HG02642 (cell line): ENCODE measurements at regions not wholly inside any gene's neighbourhood (a gene's known extent, or its start where the extent isn't known, plus 50 kb on each side); places are given as distances from the start of the nearest gene placed in this dataset.

Experiments used
- ATAC-seq: cut with Tn5 transposase; IDR thresholded peaks from one replicate; pipeline ENCODE4 v1.9.1; 2021; ENCODE audit warnings: mild to moderate bottlenecking; ENCODE audit not compliant: unreplicated experiment, poor library complexity

DNA sequence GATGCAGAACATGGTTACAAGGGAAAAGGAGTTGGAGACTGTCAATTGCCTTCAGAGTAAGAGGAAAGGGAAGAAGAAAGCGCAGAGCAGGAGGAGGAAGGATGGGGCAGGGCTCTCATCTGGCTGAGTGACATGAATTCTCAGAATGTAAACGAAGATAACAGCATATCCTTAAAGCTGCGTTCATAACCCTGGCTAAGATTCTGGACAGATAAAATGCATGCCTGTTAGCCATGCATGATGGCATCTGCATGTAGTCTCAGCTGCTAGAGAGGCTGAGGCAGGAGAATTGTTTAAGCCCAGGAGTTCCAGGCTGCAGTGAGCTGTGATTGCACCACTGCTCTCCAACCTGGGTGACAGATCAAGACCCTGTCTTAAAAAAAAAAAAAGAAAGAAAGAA is 493.5 kb upstream of the PRKX start:
- no peak for ATAC-seq

DNA sequence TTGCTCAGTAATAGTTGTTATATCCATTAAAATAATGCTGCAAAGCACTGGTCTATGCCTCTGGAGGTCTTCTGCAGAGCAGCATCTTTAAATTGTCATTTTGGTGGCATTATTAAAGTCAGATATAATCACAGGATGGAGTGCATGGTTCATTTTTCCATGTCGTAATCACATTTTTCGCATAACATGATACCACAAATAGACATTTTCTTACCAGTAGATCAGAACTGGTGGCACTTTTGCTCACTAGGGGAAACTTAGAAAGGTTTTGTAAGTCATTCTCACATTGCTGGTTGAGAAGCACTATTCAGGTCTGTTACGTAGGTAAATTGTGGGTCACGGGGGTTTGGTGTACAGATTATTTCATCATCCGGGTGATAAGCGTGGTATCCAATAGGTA is 484.5 kb upstream of the PRKX start:
- ATAC-seq, result no peak

DNA sequence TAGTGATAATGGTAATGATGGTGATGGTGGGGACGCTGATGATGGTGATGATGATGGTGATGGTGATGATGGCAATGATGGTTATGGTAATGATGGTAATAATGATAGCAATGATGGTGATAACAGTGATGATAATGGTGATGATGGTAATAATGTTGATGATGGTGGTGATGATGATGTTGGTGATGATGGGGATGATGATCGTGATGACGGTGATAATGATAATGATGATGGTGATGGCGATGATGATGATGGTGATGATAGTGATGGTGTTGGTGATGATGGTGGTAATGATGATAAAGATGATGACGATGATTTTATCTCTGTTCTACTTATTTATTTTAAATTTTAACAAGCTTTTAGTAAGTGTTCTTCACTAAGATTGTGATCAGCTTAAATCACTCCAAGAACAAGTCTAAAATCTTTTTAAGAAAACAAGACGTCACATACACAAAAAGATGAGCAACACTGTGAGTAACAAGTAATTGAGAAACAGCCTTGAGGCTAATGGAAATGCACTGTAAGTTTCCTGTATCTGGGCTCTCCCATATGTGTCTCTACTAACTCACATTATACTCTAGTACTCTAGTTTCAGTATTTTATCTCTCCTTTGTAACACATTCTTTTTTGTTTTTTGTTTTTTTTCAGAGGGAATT is 480.2 kb upstream of the PRKX start:
- ATAC-seq, result no peak

- no peak for ATAC-seq
Observed at GRCh38 chrX:4186331-4186730, 472.9 kb upstream of the PRKX start.

- no peak for ATAC-seq
Observed at GRCh38 chrX:4185086-4185485, 471.6 kb upstream of the PRKX start.

DNA sequence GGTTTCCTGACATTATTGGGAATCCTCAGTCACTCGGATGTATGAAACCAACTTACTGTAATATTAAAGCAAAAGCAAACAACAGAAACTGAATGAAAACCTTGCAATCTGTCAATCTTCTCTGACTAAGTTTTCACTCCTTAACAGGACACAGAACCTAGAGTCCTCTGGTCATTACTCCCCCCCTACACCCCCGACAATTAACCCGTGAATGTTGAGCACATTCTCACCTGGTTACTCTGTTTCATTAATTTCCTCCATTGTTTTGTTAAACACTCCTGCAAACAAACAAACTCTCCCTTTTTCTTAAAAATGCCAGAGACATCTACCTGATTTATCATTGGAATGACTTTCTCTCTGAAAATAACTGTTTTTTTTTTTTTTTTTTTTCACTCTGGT is 469.0 kb upstream of the PRKX start:
- no peak for ATAC-seq

DNA sequence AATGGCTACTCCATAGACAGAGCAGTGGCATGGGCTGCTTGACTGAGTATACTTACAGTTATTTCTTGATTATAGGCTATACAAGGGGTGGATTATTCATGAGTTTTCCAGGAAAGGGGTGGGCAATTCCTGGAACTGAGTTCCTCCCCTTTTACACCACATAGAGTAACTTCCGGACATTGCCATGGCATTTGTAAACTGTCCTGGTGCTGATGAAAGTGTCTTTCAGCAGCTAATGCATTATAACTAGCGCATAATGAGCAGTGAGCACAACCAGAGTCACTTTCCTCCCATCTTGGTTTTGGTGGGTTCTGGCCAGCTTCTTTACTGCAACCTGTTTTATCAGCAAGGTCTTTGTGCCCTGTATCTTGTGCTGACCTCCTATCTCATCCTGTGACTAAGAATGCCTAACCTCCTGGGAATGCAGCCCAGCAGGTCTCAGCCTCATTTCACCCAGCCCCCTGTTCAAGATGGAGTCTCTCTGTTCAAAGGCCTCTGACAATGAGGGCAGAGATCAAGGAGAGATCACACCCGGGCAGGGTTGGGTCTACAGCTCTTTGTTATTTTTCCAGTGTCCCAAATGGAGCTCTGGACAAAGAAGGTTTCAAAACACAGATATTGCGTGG is 468.4 kb upstream of the PRKX start:
- ATAC-seq, result no peak

DNA sequence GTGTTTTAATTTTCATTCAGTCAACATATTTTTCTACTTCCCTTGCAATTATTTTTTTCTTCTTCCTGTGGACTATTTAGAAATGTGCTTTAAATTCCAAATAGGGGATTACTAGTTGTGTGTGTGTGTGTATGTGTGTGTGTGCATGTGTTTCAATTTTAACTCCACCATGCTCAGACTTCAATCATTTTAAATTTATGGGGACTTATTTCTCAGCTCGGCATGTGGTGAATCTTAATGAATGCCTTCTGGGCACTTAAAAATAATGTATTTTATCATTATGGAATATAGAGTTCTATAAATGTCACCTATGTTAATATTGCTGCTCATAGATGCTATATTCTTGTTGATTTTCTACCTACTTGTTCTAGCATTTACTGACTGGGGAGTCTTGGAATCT is 465.6 kb upstream of the PRKX start:
- ATAC-seq, result no peak

DNA sequence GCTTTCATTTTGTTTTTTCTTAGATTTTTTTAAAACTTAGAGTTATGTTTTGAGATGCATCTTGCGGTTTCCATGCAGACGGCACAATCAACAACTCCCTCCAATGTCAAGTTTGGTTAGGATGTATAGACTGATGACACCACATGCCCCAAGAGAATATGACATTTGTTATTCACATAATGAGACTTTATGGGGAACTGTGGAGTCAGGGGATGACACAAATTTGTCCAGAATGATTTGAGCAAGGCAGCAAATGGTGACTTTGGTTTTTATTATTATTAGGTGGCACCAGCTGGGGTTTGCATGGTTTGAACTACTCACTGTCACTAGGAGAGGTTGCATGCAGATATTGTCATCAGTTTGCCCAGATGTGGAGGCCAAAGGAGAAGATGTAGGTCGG is 461.8 kb upstream of the PRKX start:
- ATAC-seq, result no peak

DNA sequence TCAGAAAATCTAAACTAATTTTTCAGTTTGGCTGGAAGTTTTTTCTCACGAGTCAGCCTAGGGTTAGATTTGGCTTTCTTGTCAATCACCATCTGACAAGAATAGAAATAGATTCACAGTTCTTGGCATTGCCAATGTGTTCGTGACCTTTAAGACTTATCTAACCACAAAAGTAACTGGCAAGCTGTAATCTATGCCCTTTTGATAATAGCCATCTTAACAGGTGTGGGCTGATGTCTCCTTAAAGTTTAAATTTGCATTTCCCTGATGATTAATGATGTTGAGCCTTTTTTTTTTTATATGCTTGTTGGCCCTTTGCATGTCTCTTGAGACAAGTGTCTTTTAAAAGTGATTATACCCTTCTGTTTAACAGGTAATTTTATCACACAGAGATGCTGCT is 460.3 kb upstream of the PRKX start:
- no peak for ATAC-seq

DNA sequence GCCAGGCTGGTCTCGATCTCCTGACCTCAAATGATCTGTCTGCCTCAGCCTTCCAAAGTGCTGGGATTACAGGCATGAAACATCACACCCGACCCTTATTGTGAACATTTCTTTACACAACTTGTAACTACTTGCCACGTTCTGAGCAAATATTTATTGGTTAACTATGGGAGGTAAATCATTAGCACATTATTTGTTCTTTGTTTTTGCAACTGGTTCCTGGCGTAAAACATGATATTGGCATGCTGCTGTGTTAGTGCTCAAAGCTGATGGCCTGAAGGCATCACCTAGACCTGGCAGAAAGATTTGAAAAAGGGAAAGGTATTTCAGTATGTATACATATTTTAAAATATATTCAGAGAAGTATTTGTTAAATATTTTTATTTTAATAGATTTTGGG is 438.3 kb upstream of the PRKX start:
- ATAC-seq, result no peak

GRCh38 chrX:4150259-4150658 is 436.8 kb upstream of the PRKX start:
- ATAC-seq, result no peak

- no peak for ATAC-seq
Observed at GRCh38 chrX:4129626-4130025, 416.2 kb upstream of the PRKX start.

DNA sequence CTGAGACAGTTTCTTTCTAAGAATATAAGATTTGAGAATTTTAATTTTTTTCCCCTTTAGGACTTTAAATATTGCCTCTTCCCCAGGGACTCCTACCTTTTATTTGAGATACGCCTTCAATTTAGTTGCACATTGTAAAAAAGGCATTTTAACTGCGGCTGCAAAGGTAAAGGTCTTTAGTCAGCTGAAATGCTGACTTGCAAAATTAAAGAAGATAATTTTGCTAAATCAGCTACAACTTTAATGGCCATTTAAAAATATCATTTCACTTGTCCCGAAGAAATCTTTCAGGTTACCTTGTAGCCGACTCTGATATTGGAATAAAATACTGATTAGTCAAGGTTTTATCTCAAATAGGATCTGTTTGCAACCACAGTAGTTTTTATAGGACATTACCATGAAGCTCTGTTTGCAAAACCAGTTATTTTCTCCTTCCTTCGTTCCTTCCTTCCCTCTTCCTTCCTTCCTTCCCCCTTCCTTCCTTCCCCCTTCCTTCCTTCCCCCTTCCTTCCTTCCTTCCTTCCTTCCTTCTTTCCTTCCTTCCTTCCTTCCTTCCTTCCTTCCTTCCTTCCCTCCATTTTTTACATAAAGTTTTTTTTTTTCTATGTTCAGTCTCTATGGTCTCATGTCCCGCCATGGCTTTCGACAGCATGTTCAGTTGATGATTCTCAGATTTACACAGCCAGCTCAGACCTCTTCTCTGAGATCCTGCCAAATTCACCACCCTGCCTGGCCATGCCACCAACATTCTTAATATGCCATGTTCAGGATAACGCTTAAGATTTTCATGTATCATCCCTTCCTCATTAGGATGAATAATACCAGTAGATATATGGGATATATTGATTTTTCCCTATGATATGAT is 405.4 kb upstream of the PRKX start:
- no peak for ATAC-seq

GRCh38 chrX:4110964-4111363 is 397.5 kb upstream of the PRKX start:
- no peak for ATAC-seq

DNA sequence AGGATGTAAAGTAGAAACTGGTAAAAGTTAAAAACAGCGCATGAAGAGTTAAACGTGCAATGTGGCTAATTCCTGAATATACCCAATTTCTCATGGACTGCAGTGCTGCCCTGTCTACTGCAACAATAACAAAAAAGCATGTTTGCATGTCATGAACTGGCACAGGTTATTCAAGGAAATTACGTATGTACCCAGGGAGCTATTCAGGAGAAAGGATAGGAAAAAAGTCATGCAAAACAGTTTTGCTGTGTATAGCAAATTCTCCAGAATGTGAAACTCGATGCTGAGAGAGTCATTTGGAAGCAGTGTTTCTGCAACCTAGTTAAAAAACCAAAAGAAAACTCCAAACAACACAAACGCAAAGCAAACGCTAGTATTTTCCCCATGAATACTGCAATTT is 381.5 kb upstream of the PRKX start:
- ATAC-seq, result no peak

GRCh38 chrX:4091046-4091760 is 377.8 kb upstream of the PRKX start:
- ATAC-seq, result no peak

DNA sequence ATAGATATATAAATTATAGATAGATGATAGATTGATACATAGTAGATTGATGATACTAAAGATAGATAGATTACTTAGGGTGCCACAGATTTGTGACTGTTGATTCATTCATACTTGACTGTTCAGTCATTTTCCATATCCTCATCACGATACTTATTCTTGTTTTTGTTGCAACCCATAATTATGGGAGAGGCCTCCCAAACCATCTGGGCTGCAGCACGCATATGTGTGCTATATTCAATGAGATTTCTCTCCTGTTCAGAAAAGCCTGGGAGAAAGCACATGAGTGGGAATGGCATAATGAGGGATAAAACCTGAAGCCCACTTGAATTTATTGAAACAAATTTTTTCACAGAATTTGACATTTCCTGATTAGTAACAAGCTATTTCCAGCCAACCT is 346.4 kb upstream of the PRKX start:
- no peak for ATAC-seq

DNA sequence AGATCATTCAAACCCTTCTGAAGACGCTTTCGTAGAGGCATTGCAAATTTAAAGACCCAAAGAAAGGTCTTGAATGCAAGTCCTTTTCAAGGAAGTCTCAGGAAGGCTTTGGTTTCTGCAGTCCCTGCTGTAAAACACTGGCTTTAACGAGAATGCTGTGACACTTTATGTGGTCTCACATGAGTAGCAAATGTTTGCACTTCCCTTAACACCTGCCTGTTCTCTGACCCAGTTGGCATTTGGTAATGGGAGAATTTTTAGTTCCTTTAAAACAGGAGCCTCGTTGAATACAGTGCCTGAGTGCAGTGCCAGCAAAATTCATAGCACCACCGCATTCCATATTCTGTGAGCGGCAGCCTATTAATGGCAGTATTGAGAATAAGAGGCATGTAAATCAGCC is 330.5 kb upstream of the PRKX start:
- ATAC-seq, result no peak

GRCh38 chrX:4035874-4036273 is 322.4 kb upstream of the PRKX start:
- no peak for ATAC-seq

- ATAC-seq, result no peak
Observed at GRCh38 chrX:4028151-4028550, 314.7 kb upstream of the PRKX start.
